ENCODE measurements at regions not wholly inside any gene's neighbourhood (a gene's known extent, or its start where the extent isn't known, plus 50 kb on each side); places are given as distances from the start of the nearest gene placed in this dataset.

DNA sequence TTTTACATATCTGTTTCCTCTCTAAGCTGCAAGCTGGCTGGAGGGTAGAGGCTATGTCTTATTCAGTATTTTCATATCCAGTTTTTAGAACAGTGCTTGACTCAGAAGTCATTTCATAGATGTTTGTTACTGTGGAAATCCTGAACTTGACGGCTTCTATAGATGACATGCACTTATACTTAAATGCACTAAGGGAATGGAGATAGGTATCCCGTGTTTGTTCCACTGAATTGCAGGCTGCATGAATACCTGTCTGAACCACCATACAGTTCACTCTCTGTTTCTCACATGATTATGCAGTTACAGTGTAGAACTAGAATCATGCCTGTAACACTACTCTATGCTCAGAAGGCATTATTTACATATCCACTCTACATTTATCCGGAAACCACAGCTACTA is 417.1 kb downstream of the MTX2 start:
- DNase-seq: no peak

GRCh38 chr2:176687342-176687741 is 418.1 kb downstream of the MTX2 start:
- no peak for DNase-seq

DNA sequence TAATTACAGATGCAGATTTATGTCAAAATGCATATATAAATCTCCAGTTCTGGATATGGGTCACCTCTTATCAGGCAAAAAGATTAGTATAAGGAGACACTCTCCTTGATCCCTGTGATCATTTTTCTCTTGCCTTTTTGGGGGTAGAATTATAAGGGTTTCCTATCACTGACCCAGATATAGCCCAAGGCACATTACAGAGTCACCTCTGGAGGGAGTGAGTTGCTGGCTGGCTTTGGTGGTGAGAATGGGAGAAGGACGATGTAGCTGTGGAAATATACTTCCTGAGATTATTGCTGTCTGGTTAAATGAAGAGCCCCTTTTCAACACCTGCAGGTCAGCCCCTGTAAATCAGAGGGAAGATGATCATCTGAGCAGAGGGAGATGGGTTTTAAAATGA is 418.7 kb downstream of the MTX2 start:
- no peak for DNase-seq

DNA sequence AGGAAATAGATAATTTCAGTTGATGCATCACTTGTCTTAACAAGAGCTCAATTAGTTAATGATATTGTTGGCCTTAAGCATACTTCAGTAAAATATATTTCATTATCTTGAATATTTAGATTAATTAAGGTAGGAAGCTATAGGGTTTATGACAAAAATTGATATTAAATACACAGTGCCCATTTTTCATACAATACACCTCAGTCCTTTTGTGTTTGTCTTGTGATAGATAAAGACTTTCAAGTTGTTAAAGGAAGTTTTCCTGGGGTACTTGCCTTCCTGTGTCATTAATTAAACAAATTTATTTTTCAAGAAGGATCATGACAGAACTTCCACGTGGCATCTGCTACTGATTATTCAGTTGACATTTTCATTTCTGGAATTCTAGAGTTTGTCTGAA is 420.5 kb downstream of the MTX2 start:
- DNase-seq: no peak

DNA sequence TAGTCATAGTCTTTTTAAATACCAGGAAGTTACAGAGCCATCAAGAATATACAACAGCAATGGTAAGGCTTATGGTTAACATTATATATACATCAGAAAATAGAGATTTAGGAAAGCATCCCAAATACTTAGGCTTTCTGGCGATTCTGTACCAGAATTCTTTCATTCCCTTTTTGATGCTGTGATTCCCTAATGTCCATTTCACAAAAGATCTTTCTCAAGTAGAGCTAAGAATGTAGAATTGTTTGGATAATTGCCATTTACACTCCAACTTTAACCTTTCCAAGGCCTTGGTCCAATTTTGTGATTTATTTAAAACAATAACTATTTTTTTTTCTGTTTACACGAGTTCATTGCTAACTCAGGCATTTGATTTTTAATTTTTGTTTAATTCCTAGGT is 422.2 kb downstream of the MTX2 start:
- no peak for DNase-seq

DNA sequence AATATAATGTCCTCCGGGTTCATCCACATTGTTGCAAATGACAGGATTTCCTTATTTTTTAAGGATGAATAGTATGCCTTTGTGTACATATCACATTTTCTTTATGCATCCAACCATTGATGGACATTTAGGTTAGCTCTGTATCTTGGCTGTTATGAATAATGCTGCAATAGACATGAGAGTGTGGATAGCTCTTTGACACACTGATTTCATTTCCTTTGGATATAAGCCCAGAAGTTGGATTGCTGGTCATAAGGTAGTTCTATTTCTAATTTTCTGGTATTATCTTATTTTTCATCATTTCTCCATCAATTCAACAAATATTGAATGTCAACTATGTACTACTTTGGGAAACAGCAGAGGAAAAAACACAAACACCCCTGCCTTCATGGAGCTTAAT is 423.3 kb downstream of the MTX2 start:
- DNase-seq: no peak

GRCh38 chr2:176699098-176699497 is 429.9 kb downstream of the MTX2 start:
- DNase-seq: no peak

DNA sequence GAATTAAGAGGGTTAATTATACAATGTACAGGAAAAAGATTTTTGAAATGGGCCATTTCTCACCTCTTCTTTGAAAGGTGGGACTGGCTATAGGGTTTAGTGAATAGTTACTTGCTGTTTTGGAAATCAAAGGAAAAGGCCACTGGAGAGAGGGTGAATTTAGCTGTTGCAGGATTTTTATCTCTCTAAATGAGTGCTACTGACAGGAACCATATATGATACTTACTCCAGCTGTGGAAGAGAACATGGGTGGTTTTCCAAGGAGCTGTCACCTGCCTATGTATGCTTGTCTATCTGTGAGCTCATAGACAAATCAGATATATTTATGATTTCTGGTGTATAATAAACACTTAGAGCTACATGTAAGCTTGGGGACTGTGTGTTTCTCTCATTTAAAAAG is 430.4 kb downstream of the MTX2 start:
- no peak for DNase-seq

DNA sequence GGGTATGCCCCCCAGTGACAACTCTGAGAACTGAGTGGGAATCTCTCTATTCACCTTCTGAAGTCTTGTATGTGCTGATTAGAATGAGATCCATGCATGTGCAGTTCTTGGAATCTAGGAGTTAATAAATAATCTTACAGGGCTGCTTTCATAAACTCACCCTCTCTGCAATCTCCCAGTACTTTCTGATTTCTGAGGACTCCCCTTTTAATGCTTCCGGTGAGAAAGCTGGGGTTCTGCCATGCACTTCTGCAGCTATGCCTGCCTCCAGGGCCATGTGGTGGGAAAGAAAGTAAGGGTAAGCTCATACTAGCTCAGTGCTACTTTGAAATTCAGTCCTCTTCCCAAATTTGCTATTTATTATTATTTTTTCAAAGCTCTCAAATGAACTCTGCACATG is 432.9 kb downstream of the MTX2 start:
- no peak for DNase-seq

GRCh38 chr2:176704282-176704858 is 435.1 kb downstream of the MTX2 start:
- DNase-seq: no peak

DNA sequence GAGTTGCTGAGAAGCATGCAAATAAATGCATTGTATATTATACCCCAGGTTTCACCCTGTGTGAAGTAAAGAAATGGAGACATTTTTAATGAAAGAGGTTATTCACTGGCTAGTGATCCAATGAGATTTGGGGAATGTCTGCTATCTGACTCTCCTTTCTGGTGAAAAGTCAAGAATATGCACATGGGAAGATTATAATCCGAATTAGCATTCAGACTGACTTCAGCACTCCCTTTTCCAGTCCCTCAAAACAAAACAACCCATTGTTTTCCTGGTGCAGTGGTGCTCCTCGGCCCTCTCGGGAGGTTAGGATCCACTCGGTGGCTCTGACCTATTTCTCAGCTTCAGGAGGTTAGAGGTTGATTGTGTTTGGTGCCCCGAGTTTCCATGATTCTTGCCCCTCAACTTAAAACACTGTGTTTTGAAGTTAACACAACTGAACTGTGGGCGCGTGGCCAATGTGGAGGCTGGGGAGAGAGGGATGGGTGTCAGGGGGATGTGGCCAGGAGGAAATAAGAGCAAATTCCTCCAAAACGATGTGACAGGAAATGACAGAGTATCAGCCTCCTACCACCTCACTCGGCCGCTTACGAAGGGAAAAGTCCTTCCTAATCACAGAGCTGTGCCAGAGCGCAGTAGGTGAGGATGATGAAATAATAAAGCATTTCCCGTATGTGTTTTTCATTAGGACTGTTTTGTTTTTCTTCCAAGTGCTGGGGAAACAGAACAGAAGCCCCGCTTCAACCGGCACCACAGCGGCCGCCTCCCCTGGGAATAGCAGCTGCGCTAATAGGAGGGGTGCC is 440.1 kb downstream of the MTX2 start:
- DNase-seq: no peak

GRCh38 chr2:176709991-176710390 is 440.7 kb downstream of the MTX2 start:
- DNase-seq: no peak

DNA sequence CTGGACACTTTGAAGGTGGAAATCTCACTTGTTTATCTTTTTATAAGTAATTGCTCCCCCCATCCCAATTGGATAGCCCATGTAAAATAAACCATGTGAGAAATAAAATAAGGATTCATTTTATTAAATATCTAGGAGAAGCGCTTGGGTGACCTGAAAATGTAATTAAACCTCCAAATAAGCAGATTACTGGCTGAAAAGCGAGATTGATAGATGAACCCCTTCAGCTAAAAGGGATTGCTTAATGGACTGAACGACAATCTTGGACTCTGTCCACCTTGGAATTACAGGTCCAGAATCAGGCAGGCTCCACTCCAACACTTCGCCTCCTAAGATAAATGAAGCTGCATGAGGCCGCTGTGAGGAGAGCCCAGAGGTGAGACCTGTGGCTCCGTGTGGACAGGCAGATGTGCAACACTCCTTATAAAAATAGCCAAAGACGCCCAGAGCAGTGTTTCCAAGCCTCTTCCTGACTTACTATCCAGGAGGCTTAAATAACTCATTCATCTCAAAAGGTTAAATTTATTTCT is 441.5 kb downstream of the MTX2 start:
- no peak for DNase-seq

GRCh38 chr2:176725873-176726645 is 456.8 kb downstream of the MTX2 start:
- DNase-seq: no peak

GRCh38 chr2:176727696-176728095 is 458.5 kb downstream of the MTX2 start:
- DNase-seq: no peak

- DNase-seq: no peak
These were observed 460.7 kb downstream of the MTX2 start for GRCh38 chr2:176729706-176730569.

GRCh38 chr2:176732780-176733179 is 463.5 kb downstream of the MTX2 start:
- DNase-seq: no peak

DNA sequence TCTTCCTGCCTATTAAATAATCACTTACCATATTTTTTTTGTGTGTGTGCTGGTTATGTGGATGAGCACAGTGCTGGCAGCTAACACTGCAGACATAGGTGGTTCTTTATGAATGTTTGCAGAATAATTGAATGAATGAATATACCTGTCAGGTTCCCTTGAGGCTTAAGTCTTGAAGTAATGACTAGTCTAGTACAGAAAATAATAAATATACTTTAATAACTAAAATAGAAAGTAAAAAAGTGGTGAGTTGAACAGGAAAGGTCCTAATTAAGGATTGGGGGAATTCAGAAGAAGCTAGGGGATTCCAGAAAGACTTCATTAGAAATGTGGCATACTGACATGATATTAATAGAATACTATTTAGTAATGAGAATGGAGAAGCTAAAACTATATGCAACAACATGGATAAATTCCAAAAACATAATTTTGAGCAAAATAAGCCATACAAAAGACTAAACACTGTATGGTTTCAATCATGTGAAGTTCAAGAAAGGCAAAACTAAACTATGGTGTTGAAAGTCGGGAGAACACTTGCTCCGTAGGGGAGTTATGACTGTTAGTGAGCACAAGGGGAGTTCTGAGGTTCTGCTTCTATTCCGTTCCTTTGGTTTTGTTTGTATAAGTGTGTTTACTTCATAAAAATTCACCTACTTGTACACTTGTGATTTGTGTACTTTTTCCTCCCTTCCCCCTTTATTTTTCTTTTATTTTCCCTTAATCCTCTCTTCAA is 464.6 kb downstream of the MTX2 start:
- DNase-seq: no peak

GRCh38 chr2:176734868-176735267 is 465.6 kb downstream of the MTX2 start:
- DNase-seq: no peak

DNA sequence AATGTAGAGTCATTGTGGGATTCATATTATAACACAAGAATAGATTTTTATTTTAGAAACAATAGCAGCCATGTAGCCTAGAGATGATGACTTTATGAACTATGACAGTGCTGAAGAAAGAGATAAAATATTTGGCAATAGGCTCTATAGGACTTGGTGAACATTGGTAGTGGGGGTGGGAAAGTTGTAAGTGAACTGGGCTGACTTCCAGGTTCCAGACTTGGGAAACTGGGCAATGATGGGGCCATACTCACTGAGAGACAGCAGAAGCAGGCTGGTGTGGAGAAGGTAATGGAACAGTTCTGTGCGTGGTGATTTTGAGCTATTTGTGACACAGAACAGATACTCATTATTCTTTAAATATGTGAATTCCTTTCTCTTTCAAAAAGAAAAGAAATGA is 470.3 kb upstream of the HNRNPA3 start:
- DNase-seq: no peak

- no peak for DNase-seq
These were observed 468.9 kb upstream of the HNRNPA3 start for GRCh38 chr2:176743671-176744070.

GRCh38 chr2:176744146-176744545 is 468.4 kb upstream of the HNRNPA3 start:
- DNase-seq: no peak

All from activated CD4-positive, alpha-beta T cell treated with anti-CD3 and anti-CD28 coated beads for 4 hours (primary cell).